BJ (cell line): ENCODE measurements at regions not wholly inside any gene's neighbourhood (a gene's known extent, or its start where the extent isn't known, plus 50 kb on each side); places are given as distances from the start of the nearest gene placed in this dataset.
A peak's percentile ranks its signal among the peaks of the same experiment; 100 is the strongest.
"Not testable (repeated sequence)": the region's sequence is repeated elsewhere in the genome, so short reads cannot be mapped to it uniquely, and the experiment has no call there.

Experiments used
- CTCF ChIA-PET: fragments of 350-600 bp; formaldehyde crosslinking; extraction: SDS; loops from one replicate; lab custom pipeline; 2021; ENCODE audit warnings: antibody characterized with exemption, inconsistent platforms; lab: Yijun Ruan, JAX
- POLR2A ChIA-PET: fragments of 300-600 bp; sonication (Branson Sonifier 250); formaldehyde crosslinking; extraction: SDS; loops from one replicate; lab custom pipeline; 2021; ENCODE audit warnings: antibody characterized with exemption; lab: Charles Lee
- DNase-seq: peaks from one replicate; pipeline ENCODE4 v3.0.0-alpha.2; 2011; ENCODE audit warnings: low read depth
- H3K27me3 ChIP-seq: 2 replicates; pipeline ENCODE4 v1.6.0; 2011; ENCODE audit warnings: low read length; ENCODE audit not compliant: control insufficient read depth, insufficient read depth
- H3K36me3 ChIP-seq: 2 replicates; pipeline ENCODE4 v1.5.1; 2011; ENCODE audit warnings: low read length; ENCODE audit not compliant: control insufficient read depth, insufficient read depth
- H3K4me3 ChIP-seq: 2 replicates; pipeline ENCODE4 v1.5.1; 2011; ENCODE audit warnings: low read depth, mild to moderate bottlenecking, control low read depth, low read length
- TF ChIP-seq, protein P1 (sequence below): IDR thresholded peaks from 2 replicates; pipeline ENCODE4 v1.5.1; 2011; ENCODE audit warnings: low read depth, mild to moderate bottlenecking, control low read depth, inconsistent platforms, low read length, moderate library complexity; ENCODE audit not compliant: insufficient read depth

DNA sequence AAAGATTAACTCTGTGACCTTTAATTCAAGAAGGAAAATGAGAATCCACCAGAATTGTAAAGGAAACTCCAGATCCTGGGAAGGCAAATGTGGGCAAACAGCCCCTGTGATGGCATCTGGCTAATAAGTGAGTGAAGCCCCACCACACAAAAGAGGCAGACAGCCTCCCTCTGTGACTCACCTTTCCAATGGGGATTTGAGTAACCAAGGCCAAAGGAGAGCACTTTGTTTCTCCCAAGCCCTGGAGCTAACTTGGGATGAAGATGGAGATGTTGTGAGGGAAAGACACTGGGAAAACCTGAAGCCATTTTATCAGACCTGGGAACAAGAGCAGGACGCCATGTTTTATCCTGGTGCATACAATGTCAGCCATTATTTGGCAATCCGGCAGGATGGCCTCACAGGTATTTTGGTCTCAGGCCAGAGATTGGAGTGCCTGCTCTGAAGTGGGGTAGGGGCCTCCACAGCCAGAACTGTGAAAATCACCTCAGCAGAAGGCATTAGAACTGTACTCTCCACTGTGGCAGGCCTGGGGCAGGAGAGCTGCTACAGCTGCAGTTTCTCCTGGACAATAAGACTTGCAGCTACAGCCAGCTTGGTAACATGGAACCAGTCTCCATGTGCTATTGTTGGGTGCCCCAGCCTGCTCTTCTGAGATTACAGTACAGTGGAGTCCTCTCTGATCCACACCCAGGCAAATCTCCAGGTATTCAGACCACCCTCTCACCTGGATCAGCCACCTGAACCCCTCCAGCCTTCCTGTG is 96.6 kb upstream of the PCED1B start:
- CTCF ChIA-PET = interaction anchor here (1.0 to 2.3 kb wide), 10 partner anchors 10 to 919 kb away, joined by 3 to 13 read pairs (median 5); no protein-coding TSS in a partner anchor
- no peak overlapping the region for H3K4me3 ChIP-seq
- no peaks in the 10 kb centered on the region for H3K36me3 ChIP-seq
- POLR2A ChIA-PET = no interaction called here
- DNase-seq = no peak
- TF ChIP-seq, protein P1, sequence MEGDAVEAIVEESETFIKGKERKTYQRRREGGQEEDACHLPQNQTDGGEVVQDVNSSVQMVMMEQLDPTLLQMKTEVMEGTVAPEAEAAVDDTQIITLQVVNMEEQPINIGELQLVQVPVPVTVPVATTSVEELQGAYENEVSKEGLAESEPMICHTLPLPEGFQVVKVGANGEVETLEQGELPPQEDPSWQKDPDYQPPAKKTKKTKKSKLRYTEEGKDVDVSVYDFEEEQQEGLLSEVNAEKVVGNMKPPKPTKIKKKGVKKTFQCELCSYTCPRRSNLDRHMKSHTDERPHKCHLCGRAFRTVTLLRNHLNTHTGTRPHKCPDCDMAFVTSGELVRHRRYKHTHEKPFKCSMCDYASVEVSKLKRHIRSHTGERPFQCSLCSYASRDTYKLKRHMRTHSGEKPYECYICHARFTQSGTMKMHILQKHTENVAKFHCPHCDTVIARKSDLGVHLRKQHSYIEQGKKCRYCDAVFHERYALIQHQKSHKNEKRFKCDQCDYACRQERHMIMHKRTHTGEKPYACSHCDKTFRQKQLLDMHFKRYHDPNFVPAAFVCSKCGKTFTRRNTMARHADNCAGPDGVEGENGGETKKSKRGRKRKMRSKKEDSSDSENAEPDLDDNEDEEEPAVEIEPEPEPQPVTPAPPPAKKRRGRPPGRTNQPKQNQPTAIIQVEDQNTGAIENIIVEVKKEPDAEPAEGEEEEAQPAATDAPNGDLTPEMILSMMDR = no peak
- H3K27me3 ChIP-seq = no peaks in the 10 kb centered on the region

DNA sequence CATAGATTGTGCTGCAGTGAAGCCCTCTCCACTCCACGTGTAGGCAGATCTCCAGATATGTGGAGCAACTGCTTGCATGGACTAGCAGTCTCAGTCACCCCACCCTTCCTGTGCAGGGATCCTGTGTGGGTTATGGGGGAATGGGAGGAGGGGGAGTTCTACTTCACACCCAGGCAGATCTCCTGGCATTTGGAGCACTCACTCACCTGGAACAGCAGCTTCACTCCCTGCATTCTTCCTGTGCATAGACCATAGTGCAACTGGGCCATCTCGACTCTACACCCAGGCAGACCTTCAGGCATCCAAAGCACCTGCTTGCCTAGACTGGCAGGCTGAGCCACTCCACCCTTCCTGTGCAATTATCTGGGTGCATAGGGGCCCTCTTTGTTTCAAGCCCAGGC is 96.0 kb upstream of the PCED1B start:
- DNase-seq = no peak
- TF ChIP-seq, protein P1 = no peak
- Histone ChIP-seq H3K4me3 (no peak overlapping the region), H3K36me3 (no peaks in the 10 kb centered on the region), H3K27me3 (no peaks in the 10 kb centered on the region)
- ChIA-PET POLR2A (interaction anchor here (0.6 to 0.7 kb wide), 2 partner anchors 552 to 1011 kb away, joined by 3 read pairs; no protein-coding TSS in a partner anchor), CTCF (interaction anchor here (0.7 to 2.3 kb wide), 19 partner anchors 9 to 920 kb away, joined by 3 to 13 read pairs (median 5); no protein-coding TSS in a partner anchor)

DNA sequence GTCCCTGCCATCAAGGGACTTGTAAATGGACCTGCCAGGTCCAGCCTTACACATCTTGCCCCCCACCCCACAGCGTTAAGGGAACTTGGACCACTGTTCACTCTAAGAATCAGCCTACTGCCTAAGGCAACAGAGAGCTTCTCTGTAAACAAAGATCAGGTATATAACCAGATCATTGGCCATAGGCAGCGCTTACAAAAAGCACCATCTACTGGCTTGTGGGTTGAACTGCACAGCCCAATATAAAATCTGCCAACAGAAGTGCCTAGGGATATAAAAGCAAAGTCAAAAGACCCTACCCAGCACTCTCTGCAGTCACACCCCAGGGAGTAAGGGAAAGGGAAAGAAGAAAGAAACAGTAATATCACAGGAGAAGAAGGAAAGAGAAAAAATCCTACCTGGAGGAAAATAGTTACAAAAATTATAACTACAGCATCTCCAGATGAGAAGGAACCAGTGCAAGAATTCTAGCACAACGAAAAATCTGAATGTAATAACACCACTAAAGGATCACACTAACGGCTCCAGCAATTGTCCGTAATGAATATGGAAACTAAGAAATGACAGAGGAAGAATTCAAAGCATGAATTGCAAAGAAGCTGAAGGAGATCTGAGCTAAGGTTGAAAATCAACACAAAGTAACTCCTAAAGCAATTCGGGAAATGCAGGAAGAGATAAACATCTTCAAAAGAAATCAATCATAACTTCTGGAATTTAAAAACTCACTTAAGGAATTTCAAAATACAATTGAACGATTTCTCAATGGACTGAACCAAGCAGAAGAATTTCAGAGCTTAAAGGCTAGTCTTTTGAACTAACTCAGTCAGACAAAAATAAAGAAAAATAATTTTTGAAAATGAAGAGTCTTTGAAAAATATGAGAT is 95.2 kb upstream of the PCED1B start:
- no peak for DNase-seq
- Histone ChIP-seq H3K27me3 (no peaks in the 10 kb centered on the region), H3K4me3 (no peak overlapping the region), H3K36me3 (no peaks in the 10 kb centered on the region)
- CTCF ChIA-PET = interaction anchor here (0.7 to 2.3 kb wide), 25 partner anchors 8 to 920 kb away, joined by 3 to 13 read pairs (median 4); no protein-coding TSS in a partner anchor
- TF ChIP-seq, protein P1 = peak; percentile 89
- POLR2A ChIA-PET = interaction anchor here (0.6 to 0.7 kb wide), 4 partner anchors 24 to 1011 kb away, joined by 3 read pairs; no protein-coding TSS in a partner anchor

DNA sequence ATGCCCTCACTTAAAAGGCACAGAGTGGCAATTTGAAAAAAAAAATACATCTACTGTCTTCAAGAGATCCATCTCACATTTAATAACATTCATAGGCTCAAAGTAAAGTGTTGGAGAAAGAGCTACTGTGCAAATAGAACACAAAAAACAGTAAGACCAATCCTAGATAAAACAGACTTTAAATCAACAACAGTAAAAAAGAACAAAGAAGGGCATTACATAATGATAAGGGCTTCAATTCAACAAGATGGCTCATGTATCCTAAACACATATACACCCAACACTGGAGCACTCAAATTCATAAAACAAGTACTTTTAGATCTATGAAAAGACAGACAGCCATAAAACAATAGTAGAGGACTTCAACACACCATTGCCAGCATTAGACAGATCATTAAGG is 93.6 kb upstream of the PCED1B start:
- H3K36me3 ChIP-seq = no peaks in the 10 kb centered on the region
- ChIA-PET POLR2A (no interaction called here), CTCF (interaction anchor here (0.6 to 1.4 kb wide), 4 partner anchors 11 to 642 kb away, joined by 3 to 5 read pairs (median 4); no protein-coding TSS in a partner anchor)
- DNase-seq = no peak
- H3K4me3 ChIP-seq = no peak overlapping the region
- no peaks in the 10 kb centered on the region for H3K27me3 ChIP-seq
- TF ChIP-seq, protein P1 = no peak

DNA sequence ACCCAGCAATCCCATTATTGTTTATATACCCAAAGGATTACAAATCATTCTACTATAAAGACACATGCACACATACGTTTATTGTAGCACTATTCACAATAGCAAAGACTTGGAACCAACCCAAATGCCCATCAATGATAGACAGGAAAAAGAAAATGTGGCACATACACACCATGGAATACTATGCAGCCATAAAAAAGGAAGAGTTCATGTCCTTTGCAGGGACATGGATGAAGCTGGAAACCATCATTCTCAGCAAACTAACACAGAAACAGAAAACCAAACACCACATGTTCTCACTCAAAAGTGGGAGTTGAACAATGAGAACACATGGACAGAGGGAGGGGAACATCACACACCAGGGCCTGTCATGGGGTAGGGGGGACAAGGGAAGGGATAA is 91.3 kb upstream of the PCED1B start:
- POLR2A ChIA-PET, H3K36me3 ChIP-seq, H3K4me3 ChIP-seq, DNase-seq, CTCF ChIA-PET, H3K27me3 ChIP-seq: not testable (repeated sequence)
